Kasumi-1 (cell line): ENCODE measurements at regions not wholly inside any gene's neighbourhood (a gene's known extent, or its start where the extent isn't known, plus 50 kb on each side); places are given as distances from the start of the nearest gene placed in this dataset.
"Not testable (repeated sequence)": the region's sequence is repeated elsewhere in the genome, so short reads cannot be mapped to it uniquely, and the experiment has no call there.

Source experiments
- DNase-seq, 2 experiments: peaks; one replicate each; lab custom pipeline; 2025; lab: John Stamatoyannopoulos, UW

DNA sequence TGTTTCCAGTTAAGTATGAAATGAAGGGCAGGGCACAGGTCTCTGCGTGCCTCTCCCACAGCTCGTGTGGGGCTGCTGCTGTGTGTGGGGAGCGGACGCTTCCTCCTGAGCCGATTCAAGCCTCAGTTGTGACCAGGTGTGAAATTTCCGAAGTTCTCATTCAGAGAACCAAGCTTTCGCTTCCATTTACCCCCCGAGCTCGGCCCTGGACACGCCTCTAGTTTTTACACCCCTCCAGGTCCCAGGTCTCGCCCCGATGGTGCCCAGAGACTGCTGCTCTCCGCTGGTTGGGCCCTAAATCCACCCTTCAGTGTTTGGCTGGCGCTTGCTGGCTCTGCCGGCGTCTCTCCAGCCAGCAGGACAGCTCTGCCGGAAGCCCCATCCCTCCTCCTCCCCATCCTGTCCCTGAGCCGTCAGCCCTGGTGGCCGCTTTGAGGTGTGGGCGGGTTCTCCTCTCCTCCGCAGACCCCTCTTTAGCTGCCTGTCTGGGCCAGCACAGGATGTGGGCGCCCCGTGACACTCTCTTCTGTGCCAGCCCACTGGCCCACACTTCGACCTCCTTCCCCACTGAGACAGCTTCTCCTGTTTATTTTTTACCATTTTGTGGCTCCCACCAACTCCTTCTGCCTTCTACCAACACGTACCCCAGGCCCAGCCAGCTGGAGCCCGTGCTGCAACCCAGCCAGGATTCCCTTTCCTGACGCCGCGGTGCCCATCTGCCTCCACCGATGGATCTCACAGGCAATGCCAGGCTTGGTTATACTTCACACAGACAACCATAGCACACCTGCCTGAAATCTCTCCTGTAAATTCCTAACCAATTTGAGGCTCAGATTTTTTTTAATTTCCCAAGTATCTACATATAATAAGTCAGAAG is 142.8 kb downstream of the DLL1 start:
- peak; percentile 71 to 73 for DNase-seq

- no peak for DNase-seq
Observed at GRCh38 chr6:170147056-170147787, 143.7 kb downstream of the DLL1 start.

DNA sequence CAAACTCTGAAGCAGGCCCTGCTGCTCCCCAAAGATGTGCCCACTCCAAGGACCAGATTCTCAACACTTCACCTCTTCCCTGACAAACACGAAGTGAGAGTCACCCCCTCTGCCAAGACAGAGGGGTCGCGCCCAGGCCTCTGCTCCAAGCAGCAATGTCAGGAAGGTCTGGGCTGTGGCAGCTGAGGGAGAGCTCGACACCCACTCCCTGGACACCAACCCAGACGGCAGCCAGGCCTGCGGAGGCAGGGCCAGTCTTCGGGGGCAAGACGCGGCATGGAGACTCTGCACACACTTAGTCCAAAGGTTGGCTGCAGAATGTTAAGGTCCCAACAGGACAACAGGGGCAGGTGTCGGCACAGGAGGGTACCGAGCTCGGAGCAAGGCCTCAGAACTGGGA is 144.2 kb downstream of the DLL1 start:
- no peak for DNase-seq

GRCh38 chr6:170146131-170146530 is 144.7 kb downstream of the DLL1 start:
- not testable (repeated sequence) for DNase-seq

- DNase-seq = not testable (repeated sequence)
Observed at GRCh38 chr6:170145716-170146115, 145.2 kb downstream of the DLL1 start.

- no peak for DNase-seq
Observed at GRCh38 chr6:170145272-170145592, 145.6 kb downstream of the DLL1 start.

GRCh38 chr6:170144571-170145271 is 146.2 kb downstream of the DLL1 start:
- no peak for DNase-seq

- DNase-seq = no peak
Observed at GRCh38 chr6:170143401-170144150, 147.3 kb downstream of the DLL1 start.

DNA sequence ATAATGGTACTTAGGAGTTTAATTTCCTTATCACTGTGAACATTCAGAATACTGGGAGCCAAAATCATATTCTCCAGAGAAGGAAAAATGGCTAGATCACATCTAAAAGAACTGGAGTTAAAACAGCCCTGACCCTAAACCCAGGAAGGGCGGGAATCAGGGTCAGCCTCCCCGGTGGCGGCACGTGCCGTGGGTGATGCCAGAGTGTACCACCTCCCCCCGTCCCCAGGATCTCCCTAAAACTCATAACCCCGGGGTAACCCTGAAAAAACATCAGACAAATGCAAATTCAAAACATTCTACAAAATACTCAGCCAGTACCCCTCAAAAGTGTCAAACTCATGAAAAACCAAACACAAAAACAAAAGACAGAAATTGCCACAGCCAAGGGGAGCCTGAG is 148.3 kb downstream of the DLL1 start:
- no peak for DNase-seq

- DNase-seq = not testable (repeated sequence)
Observed at GRCh38 chr6:170141061-170141460, 149.8 kb downstream of the DLL1 start.

DNA sequence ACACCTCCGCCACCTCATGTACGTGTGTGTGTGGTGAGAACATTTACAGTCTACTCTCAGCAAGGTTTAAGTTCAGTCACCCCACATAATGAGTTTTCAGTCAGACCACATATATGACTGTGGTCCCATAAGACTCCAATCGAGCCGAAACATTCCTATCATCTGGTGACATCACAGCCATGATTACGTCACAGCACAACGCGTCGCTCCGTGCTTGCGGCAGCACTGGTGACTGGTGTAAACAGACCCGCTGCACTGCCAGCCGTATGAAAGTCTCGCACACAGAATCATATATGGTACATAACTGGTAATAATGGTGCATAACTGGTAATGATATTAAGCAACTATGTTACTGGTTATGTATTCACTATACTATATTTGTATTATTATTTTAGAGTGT is 150.7 kb downstream of the DLL1 start:
- DNase-seq = no peak

GRCh38 chr6:170139531-170139930 is 151.3 kb downstream of the DLL1 start:
- no peak for DNase-seq

DNA sequence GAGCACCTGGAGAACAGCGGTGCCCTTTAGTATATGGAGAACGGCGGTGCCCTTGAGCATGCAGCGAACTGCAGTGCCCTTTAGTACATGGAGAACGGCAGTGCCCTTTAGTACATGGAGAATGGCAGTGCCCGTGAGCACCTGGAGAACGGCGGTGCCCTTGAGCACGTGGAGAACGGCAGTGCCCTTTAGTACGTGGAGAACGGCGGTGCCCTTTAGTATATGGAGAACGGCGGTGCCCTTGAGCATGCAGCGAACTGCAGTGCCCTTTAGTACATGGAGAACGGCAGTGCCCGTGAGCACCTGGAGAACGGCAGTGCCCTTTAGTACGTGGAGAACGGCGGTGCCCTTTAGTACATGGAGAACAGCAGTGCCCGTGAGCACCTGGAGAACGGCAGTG is 151.8 kb downstream of the DLL1 start:
- DNase-seq = not testable (repeated sequence)

DNA sequence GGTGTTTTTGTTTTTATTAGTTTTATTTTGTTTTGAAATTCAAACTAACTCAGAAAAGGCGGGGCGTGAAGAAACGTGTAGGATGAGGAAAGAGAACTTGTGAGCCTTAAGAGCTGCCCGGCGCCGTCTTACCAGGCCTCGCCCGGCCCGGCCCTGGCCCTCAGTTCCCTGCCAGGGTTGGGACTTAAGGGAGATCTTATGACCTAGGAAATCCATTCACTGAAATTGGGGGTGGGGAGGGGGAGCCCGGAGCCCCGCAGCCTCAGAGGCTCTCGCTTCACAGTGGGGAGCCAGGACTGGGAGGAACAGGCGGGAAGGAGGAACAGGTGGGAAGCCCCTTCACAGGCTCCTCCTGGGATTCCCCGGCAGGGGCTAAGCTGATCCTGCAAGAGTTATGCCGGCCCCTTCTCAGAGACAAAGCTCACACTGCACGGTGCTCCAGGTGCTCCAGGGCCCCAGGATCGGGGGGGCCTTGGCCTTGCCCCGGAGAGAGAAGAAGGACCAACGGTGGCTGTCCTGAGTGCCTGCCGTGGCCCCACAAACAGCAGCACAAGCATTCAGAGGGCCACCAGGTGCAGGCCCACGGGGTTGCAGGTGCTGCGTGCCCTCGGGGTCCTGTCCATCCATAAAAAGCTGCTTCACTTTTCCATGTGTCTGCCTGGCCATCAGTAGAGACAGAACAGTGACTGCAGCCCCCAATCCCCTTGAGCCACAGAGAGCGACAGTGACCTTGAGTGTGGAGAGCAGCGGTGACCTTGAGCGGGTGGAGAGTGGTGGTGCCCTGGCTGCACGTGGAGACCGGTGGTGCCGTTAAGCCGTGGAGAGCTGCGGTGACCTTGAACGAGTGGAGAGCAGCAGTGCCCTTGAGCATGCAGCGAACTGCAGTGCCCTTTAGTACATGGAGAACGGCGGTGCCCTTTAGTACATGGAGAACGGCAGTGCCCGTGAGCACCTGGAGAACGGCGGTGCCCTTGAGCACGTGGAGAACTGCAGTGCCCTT is 152.7 kb downstream of the DLL1 start:
- no peak for DNase-seq

DNA sequence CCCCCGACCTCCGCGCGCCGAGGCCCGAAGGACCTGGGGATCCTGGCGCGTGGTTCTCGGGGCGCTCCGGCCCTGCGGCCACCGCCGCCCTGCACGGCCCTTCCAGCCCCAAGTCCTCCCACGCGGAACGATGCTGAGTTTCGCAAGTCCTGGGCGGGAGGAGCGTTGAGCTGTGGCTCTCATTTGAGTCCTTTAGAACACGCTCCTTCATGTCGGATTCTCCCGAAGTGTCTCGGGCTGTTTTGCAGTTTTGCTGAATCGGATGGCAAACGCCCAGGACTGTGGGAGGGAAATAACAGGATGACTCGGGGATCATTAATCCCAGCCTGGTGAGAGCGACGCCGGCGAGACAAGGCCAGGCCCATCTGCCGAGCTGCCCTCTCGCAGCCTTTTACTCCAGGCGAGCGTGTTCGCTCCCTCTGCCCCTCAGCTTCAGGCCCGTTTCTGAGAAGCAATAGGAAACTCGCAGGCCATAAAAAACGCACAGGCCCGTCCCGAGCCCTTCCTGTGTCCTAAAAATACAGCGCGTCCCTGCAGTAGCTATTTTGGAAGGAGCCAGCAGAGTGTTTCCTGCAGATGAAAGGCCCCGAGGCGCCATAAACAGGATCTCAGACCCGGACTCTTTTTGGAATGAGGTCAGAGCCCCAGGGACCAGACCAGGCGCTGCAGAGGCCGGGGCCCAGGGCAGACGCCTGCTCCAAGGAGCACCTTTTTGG is 153.5 kb downstream of the DLL1 start:
- no peak for DNase-seq

GRCh38 chr6:170136541-170137175 is 154.2 kb downstream of the DLL1 start:
- DNase-seq = no peak

GRCh38 chr6:170135821-170136471 is 154.9 kb downstream of the DLL1 start:
- no peak for DNase-seq

- no peak for DNase-seq
Observed at GRCh38 chr6:170135461-170135820, 155.4 kb downstream of the DLL1 start.
